ENCODE measurements at regions not wholly inside any gene's neighbourhood (a gene's known extent, or its start where the extent isn't known, plus 50 kb on each side); places are given as distances from the start of the nearest gene placed in this dataset.

DNA sequence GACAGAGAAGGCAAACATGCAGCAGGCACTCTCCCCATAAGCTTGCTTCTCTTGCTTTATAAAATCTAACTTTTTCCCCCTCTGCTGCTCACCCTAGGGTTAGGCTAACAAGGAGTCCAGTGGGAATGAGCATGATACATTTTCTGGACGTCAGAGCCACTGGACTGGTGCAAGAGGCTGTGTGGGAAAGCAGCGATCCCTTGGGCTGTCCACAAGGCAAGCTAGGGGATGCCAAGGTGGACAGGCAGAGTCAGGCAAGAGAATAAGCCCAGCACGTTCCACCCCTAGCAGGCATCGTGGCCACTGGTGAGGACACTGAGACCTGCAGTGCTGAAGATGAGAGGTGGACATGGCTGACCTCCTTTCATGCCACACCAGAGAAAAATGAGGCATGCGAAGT is 290.9 kb upstream of the ZMIZ1 start:
- TF ChIP-seq, protein P1, sequence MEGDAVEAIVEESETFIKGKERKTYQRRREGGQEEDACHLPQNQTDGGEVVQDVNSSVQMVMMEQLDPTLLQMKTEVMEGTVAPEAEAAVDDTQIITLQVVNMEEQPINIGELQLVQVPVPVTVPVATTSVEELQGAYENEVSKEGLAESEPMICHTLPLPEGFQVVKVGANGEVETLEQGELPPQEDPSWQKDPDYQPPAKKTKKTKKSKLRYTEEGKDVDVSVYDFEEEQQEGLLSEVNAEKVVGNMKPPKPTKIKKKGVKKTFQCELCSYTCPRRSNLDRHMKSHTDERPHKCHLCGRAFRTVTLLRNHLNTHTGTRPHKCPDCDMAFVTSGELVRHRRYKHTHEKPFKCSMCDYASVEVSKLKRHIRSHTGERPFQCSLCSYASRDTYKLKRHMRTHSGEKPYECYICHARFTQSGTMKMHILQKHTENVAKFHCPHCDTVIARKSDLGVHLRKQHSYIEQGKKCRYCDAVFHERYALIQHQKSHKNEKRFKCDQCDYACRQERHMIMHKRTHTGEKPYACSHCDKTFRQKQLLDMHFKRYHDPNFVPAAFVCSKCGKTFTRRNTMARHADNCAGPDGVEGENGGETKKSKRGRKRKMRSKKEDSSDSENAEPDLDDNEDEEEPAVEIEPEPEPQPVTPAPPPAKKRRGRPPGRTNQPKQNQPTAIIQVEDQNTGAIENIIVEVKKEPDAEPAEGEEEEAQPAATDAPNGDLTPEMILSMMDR (conservative IDR thresholded peaks at IDR 0.05 in 1 of 2, IDR thresholded peaks at IDR 0.05 in 1 of 2; ENCODE audit: low read depth in 1 of 2, low read length in 2 of 2) = no peak
- TF ChIP-seq EZH2 (IDR thresholded peaks at IDR 0.05; ENCODE audit: low read length, missing control alignments) = no peak
